B cell (primary cell): ENCODE measurements at regions not wholly inside any gene's neighbourhood (a gene's known extent, or its start where the extent isn't known, plus 50 kb on each side); places are given as distances from the start of the nearest gene placed in this dataset.

Experiments
- ATAC-seq: fragments of 200-7000 bp; cut with Tn5 transposase; one replicate; pipeline ENCODE4 v1.10.0; 2021; ENCODE audit warnings: low read depth, mild to moderate bottlenecking, moderate number of reproducible peaks, moderate library complexity
- CTCF ChIA-PET: fragments of 350-600 bp; sonication (Branson Sonifier 250); formaldehyde crosslinking; loops from one replicate; lab custom pipeline; 2021; ENCODE audit warnings: antibody characterized with exemption, inconsistent platforms; lab: Charles Lee
- POLR2A ChIA-PET: fragments of 350-600 bp; sonication (Branson Sonifier 250); formaldehyde crosslinking; loops from one replicate; lab custom pipeline; 2021; ENCODE audit warnings: antibody characterized with exemption; lab: Charles Lee
- DNase-seq: peaks from one replicate; pipeline ENCODE4 v3.0.0; 2013
- H2AFZ ChIP-seq: 2 replicates; pipeline ENCODE4 v1.6.1; 2012; ENCODE audit warnings: mild to moderate bottlenecking, low read depth, low read length; ENCODE audit not compliant: insufficient read depth, poor library complexity, severe bottlenecking
- H3K27ac ChIP-seq, 2 donors: 1 replicate in 1 of 2; 2 replicates in 1 of 2; pipeline ENCODE4 v1.5.1; 2012 to 2013; ENCODE audit warnings: low read length in 2 of 2, mild to moderate bottlenecking in 2 of 2, moderate library complexity in 1 of 2
- H3K27me3 ChIP-seq, 4 experiments: fragments of 200-600 bp in 1 of 4; sonication (generic) in 1 of 4; replicated peaks in 1 of 4; 1 replicate in 2 of 4; 2 replicates in 2 of 4; pipeline versions ENCODE4 v1.6.1 to v1.7.0; 2013 to 2016; ENCODE audit warnings: low read length in 3 of 4, mild to moderate bottlenecking in 2 of 4, mixed read lengths in 1 of 4, moderate library complexity in 1 of 4; ENCODE audit not compliant: insufficient read depth in 4 of 4, control insufficient read depth in 3 of 4; ENCODE audit errors: control extremely low read depth in 1 of 4
- H3K36me3 ChIP-seq, 2 experiments: replicated peaks in 1 of 2; 1 replicate in 1 of 2; 2 replicates in 1 of 2; pipeline versions ENCODE4 v1.6.1 to v1.7.1; 2013; ENCODE audit warnings: low read length in 1 of 2; ENCODE audit not compliant: insufficient read depth in 2 of 2, control insufficient read depth in 1 of 2; ENCODE audit errors: control extremely low read depth in 1 of 2, extremely low read depth in 1 of 2
- H3K4me1 ChIP-seq, 2 donors: fragments of 200-600 bp in 1 of 2; sonication (generic) in 1 of 2; 1 replicate in 1 of 2; 2 replicates in 1 of 2; pipeline versions ENCODE4 v1.5.1 to v1.6.1; 2013 to 2017; ENCODE audit warnings: low read length in 2 of 2; ENCODE audit not compliant: control insufficient read depth in 2 of 2, insufficient read depth in 2 of 2
- H3K4me2 ChIP-seq: replicated peaks from 2 replicates; pipeline ENCODE3; 2012; ENCODE audit warnings: mild to moderate bottlenecking, low read depth, low read length; ENCODE audit not compliant: poor library complexity, severe bottlenecking
- H3K4me3 ChIP-seq, 5 experiments: fragments of 200-600 bp in 1 of 5; sonication (generic) in 1 of 5; 1 replicate in 3 of 5; 2 replicates in 2 of 5; pipeline versions ENCODE4 v1.5.1 to v1.7.0; 2011 to 2016; ENCODE audit warnings: low read length in 4 of 5, mild to moderate bottlenecking in 4 of 5, low read depth in 2 of 5, control low read depth in 1 of 5, moderate library complexity in 1 of 5; ENCODE audit not compliant: insufficient read depth in 1 of 5; ENCODE audit errors: control extremely low read depth in 1 of 5, extremely low read depth in 1 of 5
- H3K79me2 ChIP-seq: fragments of 200-600 bp; sonication (generic); one replicate; pipeline ENCODE4 v1.6.0; 2016; ENCODE audit warnings: low read length; ENCODE audit not compliant: control insufficient read depth, insufficient read depth
- H3K9ac ChIP-seq: fragments of 200-600 bp; sonication (generic); 2 replicates; pipeline ENCODE4 v1.6.1; 2017; ENCODE audit warnings: mild to moderate bottlenecking, low read length, moderate library complexity
- H3K9me3 ChIP-seq, 3 donors: one replicate each; pipeline versions ENCODE4 v1.6.1 to v1.7.1; 2013; ENCODE audit warnings: low read length in 2 of 3; ENCODE audit not compliant: control insufficient read depth in 2 of 3, insufficient read depth in 1 of 3; ENCODE audit errors: control extremely low read depth in 1 of 3
- H4K20me1 ChIP-seq: 2 replicates; pipeline ENCODE4 v1.6.0; 2012; ENCODE audit warnings: mild to moderate bottlenecking, low read length; ENCODE audit not compliant: insufficient read depth, control insufficient read depth, poor library complexity, severe bottlenecking
- H3K27ac Mint-ChIP-seq: one replicate; pipeline ENCODE4 v1.8.0; 2021; ENCODE audit warnings: mixed read lengths
- H3K27me3 Mint-ChIP-seq: one replicate; pipeline ENCODE4 v1.8.0; 2021; ENCODE audit warnings: mixed read lengths
- H3K4me1 Mint-ChIP-seq: one replicate; pipeline ENCODE4 v1.8.0; 2021; ENCODE audit warnings: mixed read lengths
- H3K4me3 Mint-ChIP-seq: one replicate; pipeline ENCODE4 v1.8.0; 2021; ENCODE audit warnings: mixed read lengths
- H3K9me3 Mint-ChIP-seq: one replicate; pipeline ENCODE4 v1.8.0; 2022; ENCODE audit warnings: mixed read lengths; ENCODE audit not compliant: insufficient read depth
- EZH2 ChIP-seq: IDR thresholded peaks from 2 replicates; pipeline ENCODE4 v1.6.1; 2012; ENCODE audit warnings: borderline replicate concordance, low read depth, mild to moderate bottlenecking, moderate library complexity, low read length; ENCODE audit not compliant: insufficient read depth, poor library complexity, severe bottlenecking
- WGBS: methylation state at CpG from one replicate; pipeline ENCODE4 v1.1.5; 2013; ENCODE audit warnings: missing lambda C conversion rate; ENCODE audit not compliant: insufficient coverage; 5-methylcytosine and 5-hydroxymethylcytosine counted together
- intact Hi-C: fragments of 100-400 bp; cut with micrococcal nuclease; formaldehyde crosslinking; loops from one replicate; pipeline ENCODE4 v1.10.0; 2022
- TF ChIP-seq, protein P1 (sequence below): fragments of 200-600 bp; IDR thresholded peaks from one replicate; pipeline ENCODE4 v1.8.0; 2022; ENCODE audit warnings: antibody characterized with exemption, mild to moderate bottlenecking

DNA sequence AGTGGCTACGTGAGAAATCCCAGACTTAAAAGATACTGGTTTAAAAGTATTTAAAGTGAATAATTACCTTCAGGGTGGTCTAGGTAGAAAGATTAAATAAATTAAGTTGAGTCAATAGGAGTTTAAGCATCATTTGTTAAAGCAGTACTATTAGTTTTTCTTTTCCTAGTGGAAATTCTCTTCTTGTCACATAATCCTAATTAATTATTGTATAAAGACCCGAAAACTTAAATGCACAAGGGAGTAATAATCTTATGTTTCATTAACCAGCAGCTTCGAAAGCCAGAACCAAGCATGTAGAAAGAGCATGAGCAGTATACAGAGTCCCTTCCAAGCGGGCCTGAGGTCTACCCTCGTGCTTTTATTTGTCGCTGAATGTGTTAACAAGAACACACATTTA, 90.2 kb upstream of the SKOR2 start:
- H3K27ac ChIP-seq: no peak overlapping the region
- no peak overlapping the region for H3K9ac ChIP-seq
- ChIA-PET CTCF (no interaction called here), POLR2A (no interaction called here)
- intact Hi-C loops: no loop called here
- no peaks in the 10 kb centered on the region for H3K9me3 ChIP-seq
- no peaks in the 10 kb centered on the region for H3K79me2 ChIP-seq
- no peak overlapping the region for H3K27ac Mint-ChIP-seq
- H3K4me3 Mint-ChIP-seq: no peak overlapping the region
- no peaks in the 10 kb centered on the region for H3K4me1 Mint-ChIP-seq
- ATAC-seq (no peak), DNase-seq (no peak)
- no peaks in the 10 kb centered on the region for H3K27me3 ChIP-seq
- no peaks in the 10 kb centered on the region for H4K20me1 ChIP-seq
- H3K36me3 ChIP-seq: no peaks in the 10 kb centered on the region
- no peak overlapping the region for H3K4me2 ChIP-seq
- peaks cover 13% of the 10 kb centered on the region for H3K27me3 Mint-ChIP-seq
- H2AFZ ChIP-seq: no peak overlapping the region
- no peaks in the 10 kb centered on the region for H3K4me1 ChIP-seq
- H3K9me3 Mint-ChIP-seq: no peaks in the 10 kb centered on the region
- WGBS: 60% methylated on average over 2 of the region's 6 CpGs
- H3K4me3 ChIP-seq: no peak overlapping the region
- TF ChIP-seq, protein P1, sequence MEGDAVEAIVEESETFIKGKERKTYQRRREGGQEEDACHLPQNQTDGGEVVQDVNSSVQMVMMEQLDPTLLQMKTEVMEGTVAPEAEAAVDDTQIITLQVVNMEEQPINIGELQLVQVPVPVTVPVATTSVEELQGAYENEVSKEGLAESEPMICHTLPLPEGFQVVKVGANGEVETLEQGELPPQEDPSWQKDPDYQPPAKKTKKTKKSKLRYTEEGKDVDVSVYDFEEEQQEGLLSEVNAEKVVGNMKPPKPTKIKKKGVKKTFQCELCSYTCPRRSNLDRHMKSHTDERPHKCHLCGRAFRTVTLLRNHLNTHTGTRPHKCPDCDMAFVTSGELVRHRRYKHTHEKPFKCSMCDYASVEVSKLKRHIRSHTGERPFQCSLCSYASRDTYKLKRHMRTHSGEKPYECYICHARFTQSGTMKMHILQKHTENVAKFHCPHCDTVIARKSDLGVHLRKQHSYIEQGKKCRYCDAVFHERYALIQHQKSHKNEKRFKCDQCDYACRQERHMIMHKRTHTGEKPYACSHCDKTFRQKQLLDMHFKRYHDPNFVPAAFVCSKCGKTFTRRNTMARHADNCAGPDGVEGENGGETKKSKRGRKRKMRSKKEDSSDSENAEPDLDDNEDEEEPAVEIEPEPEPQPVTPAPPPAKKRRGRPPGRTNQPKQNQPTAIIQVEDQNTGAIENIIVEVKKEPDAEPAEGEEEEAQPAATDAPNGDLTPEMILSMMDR: no peak
- no peak for TF ChIP-seq EZH2

DNA sequence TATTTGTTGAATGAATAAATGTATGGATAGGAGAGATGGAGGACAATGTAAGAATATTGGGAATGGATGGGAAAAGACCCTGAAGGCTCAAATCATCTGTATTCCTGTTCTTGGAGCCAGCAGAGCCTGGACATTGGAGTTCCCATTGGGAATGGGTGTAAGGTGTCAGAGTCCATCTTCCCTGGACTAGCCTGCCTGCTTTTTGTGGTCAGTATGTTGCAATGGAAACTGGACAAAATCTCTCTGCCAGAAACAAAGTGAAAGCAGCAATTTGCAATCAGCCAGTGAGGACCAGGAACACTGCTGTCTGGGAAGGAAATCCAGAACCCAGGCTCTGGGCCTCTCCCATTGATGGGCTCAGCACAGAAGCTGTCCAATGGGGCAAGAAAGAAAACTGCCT, 83.5 kb upstream of the SKOR2 start:
- Mint-ChIP-seq H3K27me3 (peaks cover 14% of the 10 kb centered on the region), H3K27ac (no peak overlapping the region), H3K4me3 (no peak overlapping the region), H3K9me3 (no peaks in the 10 kb centered on the region), H3K4me1 (no peaks in the 10 kb centered on the region)
- Histone ChIP-seq H3K4me1 (no peaks in the 10 kb centered on the region), H3K79me2 (no peaks in the 10 kb centered on the region), H4K20me1 (no peaks in the 10 kb centered on the region), H3K27ac (no peak overlapping the region), H3K9ac (no peak overlapping the region), H2AFZ (no peak overlapping the region), H3K4me3 (no peak overlapping the region), H3K36me3 (no peaks in the 10 kb centered on the region), H3K4me2 (no peak overlapping the region), H3K9me3 (no peaks in the 10 kb centered on the region), H3K27me3 (peaks cover 0 to 2% (median 0%) of the 10 kb centered on the region in 4 experiments)
- no peak for TF ChIP-seq EZH2
- TF ChIP-seq, protein P1: no peak
- POLR2A ChIA-PET: no interaction called here
- DNase-seq (no peak), ATAC-seq (no peak)
- intact Hi-C loops: no loop called here
- CTCF ChIA-PET: no interaction called here
